GM19452 (cell line): ENCODE measurements at regions not wholly inside any gene's neighbourhood (a gene's known extent, or its start where the extent isn't known, plus 50 kb on each side); places are given as distances from the start of the nearest gene placed in this dataset.

ENCODE experiments used
- ATAC-seq: cut with Tn5 transposase; IDR thresholded peaks from one replicate; pipeline ENCODE4 v1.9.1; 2021; ENCODE audit not compliant: unreplicated experiment

GRCh38 chr12:11946161-11946560, 124.6 kb upstream of the BCL2L14 start:
- ATAC-seq, result no peak

GRCh38 chr12:11947213-11947612, 123.5 kb upstream of the BCL2L14 start:
- ATAC-seq, result no peak

GRCh38 chr12:11949738-11950411, 120.9 kb upstream of the BCL2L14 start:
- no peak for ATAC-seq

- ATAC-seq, result no peak
Observed at GRCh38 chr12:11951209-11951608, 119.5 kb upstream of the BCL2L14 start.

GRCh38 chr12:11953523-11953922, 117.2 kb upstream of the BCL2L14 start:
- no peak for ATAC-seq

GRCh38 chr12:11954181-11954580, 116.6 kb upstream of the BCL2L14 start:
- ATAC-seq, result no peak

- ATAC-seq, result peak; percentile 56
Observed at GRCh38 chr12:11958221-11959091, 112.3 kb upstream of the BCL2L14 start.

- ATAC-seq, result no peak
Observed at GRCh38 chr12:11959117-11959823, 111.5 kb upstream of the BCL2L14 start.

GRCh38 chr12:11960646-11961045, 110.1 kb upstream of the BCL2L14 start:
- no peak for ATAC-seq

GRCh38 chr12:11961686-11962085, 109.1 kb upstream of the BCL2L14 start:
- no peak for ATAC-seq

GRCh38 chr12:11962860-11963259, 107.9 kb upstream of the BCL2L14 start:
- no peak for ATAC-seq

GRCh38 chr12:11963841-11964471, 106.8 kb upstream of the BCL2L14 start:
- no peak for ATAC-seq

- ATAC-seq, result no peak
Observed at GRCh38 chr12:11965258-11965910, 105.4 kb upstream of the BCL2L14 start.

GRCh38 chr12:11967376-11968047, 103.2 kb upstream of the BCL2L14 start:
- no peak for ATAC-seq

GRCh38 chr12:11968048-11968383, 102.7 kb upstream of the BCL2L14 start:
- no peak for ATAC-seq

GRCh38 chr12:11968516-11968915, 102.2 kb upstream of the BCL2L14 start:
- ATAC-seq, result no peak

GRCh38 chr12:11969437-11970154, 101.1 kb upstream of the BCL2L14 start:
- peak; percentile 78 for ATAC-seq

- no peak for ATAC-seq
Observed at GRCh38 chr12:11970155-11970520, 100.6 kb upstream of the BCL2L14 start.

GRCh38 chr12:11973396-11973795, 97.3 kb upstream of the BCL2L14 start:
- no peak for ATAC-seq

- no peak for ATAC-seq
Observed at GRCh38 chr12:11976005-11976404, 94.7 kb upstream of the BCL2L14 start.
